SU-DHL-6 (cell line): ENCODE measurements at regions not wholly inside any gene's neighbourhood (a gene's known extent, or its start where the extent isn't known, plus 50 kb on each side); places are given as distances from the start of the nearest gene placed in this dataset.
A peak's percentile ranks its signal among the peaks of the same experiment; 100 is the strongest.

Experiments used
- H2AFZ ChIP-seq: fragments of 200-600 bp; sonication (generic); 2 replicates; pipeline ENCODE4 v1.6.1; 2014; ENCODE audit warnings: low read depth, mild to moderate bottlenecking, moderate library complexity, mixed read lengths, antibody characterized with exemption, low read length; ENCODE audit not compliant: severe bottlenecking
- H3F3A ChIP-seq: fragments of 200-600 bp; shearing (Covaris generic); 2 replicates; pipeline ENCODE4 v1.6.0; 2016; ENCODE audit warnings: antibody characterized with exemption, mild to moderate bottlenecking; ENCODE audit not compliant: insufficient read depth
- H3K27ac ChIP-seq: fragments of 200-600 bp; sonication (generic); 2 replicates; pipeline ENCODE4 v1.5.1; 2016; ENCODE audit warnings: low read depth, mild to moderate bottlenecking, low read length, moderate library complexity, mixed read lengths
- H3K27me3 ChIP-seq: fragments of 200-600 bp; sonication (generic), shearing (Covaris generic); 2 replicates; pipeline ENCODE4 v1.6.0; 2014; ENCODE audit warnings: mild to moderate bottlenecking, low read length
- H3K36me3 ChIP-seq: fragments of 200-600 bp; sonication (generic); 2 replicates; pipeline ENCODE4 v1.6.1; 2014; ENCODE audit warnings: mild to moderate bottlenecking, low read length, mixed read lengths
- H3K4me2 ChIP-seq: fragments of 300-600, 200-600 bp; shearing (Covaris generic), sonication (generic); 2 replicates; pipeline ENCODE4 v1.6.0; 2014; ENCODE audit warnings: low read length, low read depth, mild to moderate bottlenecking; ENCODE audit not compliant: poor library complexity, severe bottlenecking
- H3K4me3 ChIP-seq: fragments of 200-600 bp; sonication (generic); 2 replicates; pipeline ENCODE4 v1.5.1; 2014; ENCODE audit warnings: antibody characterized with exemption, low read length, mild to moderate bottlenecking, mixed read lengths; ENCODE audit not compliant: insufficient read depth, poor library complexity, severe bottlenecking
- H3K79me2 ChIP-seq: fragments of 200-600 bp; sonication (generic); 2 replicates; pipeline ENCODE4 v1.6.1; 2014; ENCODE audit warnings: mild to moderate bottlenecking, low read length, moderate library complexity; ENCODE audit not compliant: insufficient read depth
- H3K9ac ChIP-seq: fragments of 200-600 bp; sonication (generic); 2 replicates; pipeline ENCODE4 v1.7.0; 2014; ENCODE audit warnings: mild to moderate bottlenecking, low read length
- H3K9me2 ChIP-seq: fragments of 200-600 bp; sonication (generic); replicated peaks from 2 replicates; pipeline ENCODE4 v1.6.1; 2014; ENCODE audit warnings: low read length; ENCODE audit not compliant: insufficient read depth
- H3K9me3 ChIP-seq: fragments of 200-600 bp; sonication (generic); 2 replicates; pipeline ENCODE4 v1.6.1; 2014; ENCODE audit warnings: low read length, mixed read lengths; ENCODE audit not compliant: insufficient read depth
- H4K20me1 ChIP-seq: fragments of 200-600 bp; sonication (generic); 2 replicates; pipeline ENCODE4 v1.6.1; 2014; ENCODE audit warnings: low read depth, mild to moderate bottlenecking, antibody characterized with exemption, low read length, moderate library complexity, mixed read lengths
- CTCF ChIP-seq: fragments of 200-600 bp; sonication (generic); IDR thresholded peaks from one replicate; pipeline ENCODE4 v1.5.1; 2017; ENCODE audit warnings: antibody characterized with exemption, mild to moderate bottlenecking, low read length, moderate library complexity; ENCODE audit not compliant: insufficient read depth, poor library complexity, severe bottlenecking
- EZH2phosphoT487 ChIP-seq: fragments of 200-600 bp; sonication (generic), shearing (Covaris generic); conservative IDR thresholded peaks from 2 replicates; pipeline ENCODE4 v1.6.1; 2018; ENCODE audit warnings: mild to moderate bottlenecking, antibody characterized with exemption, low read length, moderate library complexity, mixed read lengths

- TF ChIP-seq EZH2phosphoT487 (no peak), CTCF (no peak)
- Histone ChIP-seq H3K9me2 (no peaks in the 10 kb centered on the region; the same call in 1 of the 2 replicates), H3K79me2 (no peaks in the 10 kb centered on the region), H3K9me3 (peaks cover 4% of the 10 kb centered on the region; the same call in 1 of the 2 replicates), H3K36me3 (no peaks in the 10 kb centered on the region), H3K9ac (no peak overlapping the region), H3K4me2 (no peak overlapping the region), H3F3A (no peaks in the 10 kb centered on the region), H3K27me3 (no peaks in the 10 kb centered on the region), H2AFZ (no peak overlapping the region), H3K4me3 (no peak overlapping the region), H3K27ac (no peak overlapping the region), H4K20me1 (no peaks in the 10 kb centered on the region)
Measured at GRCh38 chr6:122315842-122316241, 83.6 kb upstream of the HSF2 start.

DNA sequence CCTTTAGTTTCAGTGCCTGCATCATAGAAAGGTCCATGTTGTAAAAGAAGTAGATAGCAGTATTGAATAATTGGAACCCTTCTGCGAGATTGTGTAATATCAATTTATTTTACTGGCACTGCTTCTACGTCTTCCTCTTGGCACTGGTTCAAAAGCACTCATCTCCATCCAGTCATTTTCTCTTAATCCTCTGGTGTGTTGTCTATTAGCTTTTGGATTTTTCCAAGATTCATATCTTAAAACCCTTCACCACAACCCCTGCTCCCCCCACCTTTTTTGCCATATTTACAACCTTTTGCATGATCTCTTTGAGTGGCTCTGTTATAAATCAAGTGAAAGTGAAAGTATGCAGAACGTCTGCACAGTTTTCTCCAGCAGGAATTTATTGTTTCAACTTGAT, 76.6 kb upstream of the HSF2 start:
- no peak for TF ChIP-seq EZH2phosphoT487
- TF ChIP-seq CTCF: no peak
- H3K27ac ChIP-seq: no peak overlapping the region
- H3K79me2 ChIP-seq: no peaks in the 10 kb centered on the region
- no peak overlapping the region for H3K9ac ChIP-seq
- no peak overlapping the region for H3K4me3 ChIP-seq
- H3F3A ChIP-seq: no peaks in the 10 kb centered on the region
- H3K4me2 ChIP-seq: peak overlapping the region; percentile 30
- no peaks in the 10 kb centered on the region for H3K9me2 ChIP-seq
- H3K36me3 ChIP-seq: no peaks in the 10 kb centered on the region
- H3K9me3 ChIP-seq: no peaks in the 10 kb centered on the region
- H4K20me1 ChIP-seq: no peaks in the 10 kb centered on the region
- no peaks in the 10 kb centered on the region for H3K27me3 ChIP-seq
- no peak overlapping the region for H2AFZ ChIP-seq

DNA sequence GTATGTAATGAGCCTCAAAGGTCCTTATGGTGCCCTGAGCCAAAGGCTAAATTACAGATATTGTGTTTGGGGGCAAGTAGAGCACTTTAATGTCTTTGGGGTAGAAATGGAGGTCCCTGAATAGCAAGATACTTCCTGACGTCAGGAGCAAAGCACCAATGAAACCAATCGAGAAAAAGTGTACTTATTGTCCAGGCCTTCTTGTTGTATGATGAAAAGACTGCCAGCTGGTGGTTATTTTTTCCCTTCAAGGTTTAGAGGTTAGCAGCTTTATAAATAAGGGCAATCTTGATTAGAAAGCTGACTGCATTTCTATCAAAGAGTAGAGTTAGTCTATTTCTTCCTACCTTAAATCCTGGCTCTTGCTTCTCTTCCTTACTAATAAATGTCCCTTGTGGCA, 76.1 kb upstream of the HSF2 start:
- H3K36me3 ChIP-seq: no peaks in the 10 kb centered on the region
- H3K27ac ChIP-seq: no peak overlapping the region
- H3K4me3 ChIP-seq: no peak overlapping the region
- no peaks in the 10 kb centered on the region for H4K20me1 ChIP-seq
- H3K4me2 ChIP-seq: peak overlapping the region; percentile 30
- H3K79me2 ChIP-seq: no peaks in the 10 kb centered on the region
- H2AFZ ChIP-seq: no peak overlapping the region
- H3K9ac ChIP-seq: no peak overlapping the region
- no peaks in the 10 kb centered on the region for H3K9me3 ChIP-seq
- no peaks in the 10 kb centered on the region for H3K9me2 ChIP-seq
- H3K27me3 ChIP-seq: no peaks in the 10 kb centered on the region
- TF ChIP-seq CTCF (no peak), EZH2phosphoT487 (no peak)
- H3F3A ChIP-seq: no peaks in the 10 kb centered on the region
